C4-2B (cell line): ENCODE measurements at regions not wholly inside any gene's neighbourhood (a gene's known extent, or its start where the extent isn't known, plus 50 kb on each side); places are given as distances from the start of the nearest gene placed in this dataset.

Experiments used
- ZFX ChIP-seq: fragments of 450-650 bp; IDR thresholded peaks from 2 replicates; pipeline ENCODE4 v1.6.1; 2017
- TF ChIP-seq, protein P1 (sequence below): fragments of 450-650 bp; conservative IDR thresholded peaks from 2 replicates; pipeline ENCODE4 v1.5.1; 2017; ENCODE audit warnings: mild to moderate bottlenecking

DNA sequence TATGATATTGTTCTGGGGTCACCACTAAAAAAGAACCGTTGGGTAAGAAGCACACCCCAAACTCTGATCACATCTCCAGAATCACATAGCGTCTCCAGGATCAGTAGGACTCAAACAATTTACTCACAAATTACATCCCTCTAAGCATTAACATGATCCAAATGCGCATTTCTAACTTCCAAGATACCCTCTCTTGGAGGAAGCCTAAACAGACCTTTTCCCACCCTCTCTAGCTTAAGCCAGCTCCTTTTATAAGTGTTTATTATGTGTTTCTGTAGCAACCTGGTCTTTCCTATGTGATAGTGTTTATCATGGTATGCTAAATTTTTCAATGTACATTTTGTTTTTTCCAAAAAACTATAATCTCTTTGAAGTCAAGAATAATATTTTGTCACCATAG is 1846.5 kb downstream of the OLFM4 start:
- TF ChIP-seq, protein P1, sequence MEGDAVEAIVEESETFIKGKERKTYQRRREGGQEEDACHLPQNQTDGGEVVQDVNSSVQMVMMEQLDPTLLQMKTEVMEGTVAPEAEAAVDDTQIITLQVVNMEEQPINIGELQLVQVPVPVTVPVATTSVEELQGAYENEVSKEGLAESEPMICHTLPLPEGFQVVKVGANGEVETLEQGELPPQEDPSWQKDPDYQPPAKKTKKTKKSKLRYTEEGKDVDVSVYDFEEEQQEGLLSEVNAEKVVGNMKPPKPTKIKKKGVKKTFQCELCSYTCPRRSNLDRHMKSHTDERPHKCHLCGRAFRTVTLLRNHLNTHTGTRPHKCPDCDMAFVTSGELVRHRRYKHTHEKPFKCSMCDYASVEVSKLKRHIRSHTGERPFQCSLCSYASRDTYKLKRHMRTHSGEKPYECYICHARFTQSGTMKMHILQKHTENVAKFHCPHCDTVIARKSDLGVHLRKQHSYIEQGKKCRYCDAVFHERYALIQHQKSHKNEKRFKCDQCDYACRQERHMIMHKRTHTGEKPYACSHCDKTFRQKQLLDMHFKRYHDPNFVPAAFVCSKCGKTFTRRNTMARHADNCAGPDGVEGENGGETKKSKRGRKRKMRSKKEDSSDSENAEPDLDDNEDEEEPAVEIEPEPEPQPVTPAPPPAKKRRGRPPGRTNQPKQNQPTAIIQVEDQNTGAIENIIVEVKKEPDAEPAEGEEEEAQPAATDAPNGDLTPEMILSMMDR: no peak
- no peak for TF ChIP-seq ZFX
